Ascending aorta (tissue), 2 donors: ENCODE measurements at regions not wholly inside any gene's neighbourhood (a gene's known extent, or its start where the extent isn't known, plus 50 kb on each side); places are given as distances from the start of the nearest gene placed in this dataset.

Experiments used
- DNase-seq, 2 donors: peaks; one replicate each; pipeline ENCODE4 v3.0.0-alpha.2; 2019; ENCODE audit warnings: low spot score in 2 of 2
- H3K27ac ChIP-seq, 2 donors: fragments of 200-600 bp; sonication (generic); one replicate each; pipeline ENCODE4 v1.5.1; 2016 to 2017; ENCODE audit warnings: mild to moderate bottlenecking in 1 of 2
- H3K27me3 ChIP-seq: fragments of 200-600 bp; sonication (generic); one replicate; pipeline ENCODE4 v1.5.1; 2017
- H3K36me3 ChIP-seq, 2 donors: fragments of 200-600 bp; sonication (generic); one replicate each; pipeline ENCODE4 v1.5.1; 2016
- H3K4me1 ChIP-seq, 2 donors: fragments of 200-600 bp; sonication (generic); one replicate each; pipeline ENCODE4 v1.5.1; 2016 to 2017; ENCODE audit warnings: mild to moderate bottlenecking in 1 of 2
- H3K4me3 ChIP-seq, 2 donors: fragments of 200-600 bp; sonication (generic); one replicate each; pipeline ENCODE4 v1.5.1; 2016 to 2017; ENCODE audit warnings: mild to moderate bottlenecking in 1 of 2
- H3K9me3 ChIP-seq, 2 donors: fragments of 200-600 bp; sonication (generic); one replicate each; pipeline ENCODE4 v1.5.1; 2016
- intact Hi-C: fragments of 100-400 bp; cut with DNase I; formaldehyde crosslinking; loops from one replicate; pipeline ENCODE4 v1.15.1; 2023
- TF ChIP-seq, protein P1 (sequence below), 3 experiments: fragments of 200-600 bp in 2 of 3; fragments of 450-650 bp in 1 of 3; sonication (generic) in 2 of 3; IDR thresholded peaks; one replicate each; pipeline ENCODE4 v1.5.1; 2016 to 2019; ENCODE audit warnings: antibody characterized with exemption in 3 of 3, mild to moderate bottlenecking in 1 of 3, moderate library complexity in 1 of 3

DNA sequence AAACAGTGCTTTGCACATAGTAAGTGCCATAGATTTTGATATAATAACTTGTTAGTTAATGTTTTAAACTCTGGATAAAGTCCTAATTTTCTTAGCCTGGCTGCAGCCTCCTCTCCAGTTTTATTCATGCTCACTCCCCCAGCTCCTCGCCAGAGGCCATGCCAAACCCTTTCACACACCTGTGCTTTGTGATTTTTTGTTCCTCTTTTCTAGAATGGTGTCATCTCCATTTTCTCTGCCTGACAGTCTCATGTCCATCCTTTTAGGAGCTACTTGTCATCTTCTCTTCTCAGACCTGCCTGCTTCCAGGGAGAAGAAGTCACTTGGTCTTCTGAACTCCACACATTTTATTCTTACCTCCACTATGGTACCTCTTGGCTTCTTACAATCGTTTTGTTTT is 55.8 kb upstream of the SPATA13 start:
- no peaks in the 10 kb centered on the region for H3K36me3 ChIP-seq
- no peak overlapping the region for H3K27ac ChIP-seq
- no peak for DNase-seq
- no peaks in the 10 kb centered on the region for H3K9me3 ChIP-seq
- H3K4me3 ChIP-seq, result no peak overlapping the region
- TF ChIP-seq, protein P1, sequence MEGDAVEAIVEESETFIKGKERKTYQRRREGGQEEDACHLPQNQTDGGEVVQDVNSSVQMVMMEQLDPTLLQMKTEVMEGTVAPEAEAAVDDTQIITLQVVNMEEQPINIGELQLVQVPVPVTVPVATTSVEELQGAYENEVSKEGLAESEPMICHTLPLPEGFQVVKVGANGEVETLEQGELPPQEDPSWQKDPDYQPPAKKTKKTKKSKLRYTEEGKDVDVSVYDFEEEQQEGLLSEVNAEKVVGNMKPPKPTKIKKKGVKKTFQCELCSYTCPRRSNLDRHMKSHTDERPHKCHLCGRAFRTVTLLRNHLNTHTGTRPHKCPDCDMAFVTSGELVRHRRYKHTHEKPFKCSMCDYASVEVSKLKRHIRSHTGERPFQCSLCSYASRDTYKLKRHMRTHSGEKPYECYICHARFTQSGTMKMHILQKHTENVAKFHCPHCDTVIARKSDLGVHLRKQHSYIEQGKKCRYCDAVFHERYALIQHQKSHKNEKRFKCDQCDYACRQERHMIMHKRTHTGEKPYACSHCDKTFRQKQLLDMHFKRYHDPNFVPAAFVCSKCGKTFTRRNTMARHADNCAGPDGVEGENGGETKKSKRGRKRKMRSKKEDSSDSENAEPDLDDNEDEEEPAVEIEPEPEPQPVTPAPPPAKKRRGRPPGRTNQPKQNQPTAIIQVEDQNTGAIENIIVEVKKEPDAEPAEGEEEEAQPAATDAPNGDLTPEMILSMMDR (IDR thresholded peaks at IDR 0.05), result no peak
- H3K4me1 ChIP-seq, result no peaks in the 10 kb centered on the region
- intact Hi-C loops, result no loop called here
- H3K27me3 ChIP-seq, result no peaks in the 10 kb centered on the region

DNA sequence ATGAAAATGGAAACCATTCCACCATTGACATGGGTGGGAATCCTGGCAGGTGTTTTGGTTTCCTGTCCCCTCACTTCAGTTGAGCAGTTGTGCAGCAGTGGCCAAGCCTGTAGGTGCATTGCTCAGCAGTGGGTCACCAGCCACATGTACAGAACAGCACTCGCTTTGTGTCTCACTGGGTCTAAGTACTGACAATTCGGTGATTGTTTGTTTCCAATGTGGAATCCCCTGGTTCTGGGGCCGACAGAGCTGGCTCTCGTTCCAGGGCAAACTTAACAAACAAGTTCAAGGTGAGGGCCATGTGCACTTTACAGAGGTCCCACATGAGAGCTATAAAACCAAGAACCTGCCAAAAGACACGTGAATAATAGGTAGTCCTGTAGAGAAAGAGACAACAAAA is 54.1 kb upstream of the SPATA13 start:
- intact Hi-C loops, result no loop called here
- H3K9me3 ChIP-seq, result no peaks in the 10 kb centered on the region
- H3K4me3 ChIP-seq, result no peak overlapping the region
- TF ChIP-seq, protein P1 (IDR thresholded peaks at IDR 0.05), result no peak
- no peak for DNase-seq
- H3K36me3 ChIP-seq, result no peaks in the 10 kb centered on the region
- no peaks in the 10 kb centered on the region for H3K4me1 ChIP-seq
- H3K27me3 ChIP-seq, result no peaks in the 10 kb centered on the region
- H3K27ac ChIP-seq, result no peak overlapping the region

DNA sequence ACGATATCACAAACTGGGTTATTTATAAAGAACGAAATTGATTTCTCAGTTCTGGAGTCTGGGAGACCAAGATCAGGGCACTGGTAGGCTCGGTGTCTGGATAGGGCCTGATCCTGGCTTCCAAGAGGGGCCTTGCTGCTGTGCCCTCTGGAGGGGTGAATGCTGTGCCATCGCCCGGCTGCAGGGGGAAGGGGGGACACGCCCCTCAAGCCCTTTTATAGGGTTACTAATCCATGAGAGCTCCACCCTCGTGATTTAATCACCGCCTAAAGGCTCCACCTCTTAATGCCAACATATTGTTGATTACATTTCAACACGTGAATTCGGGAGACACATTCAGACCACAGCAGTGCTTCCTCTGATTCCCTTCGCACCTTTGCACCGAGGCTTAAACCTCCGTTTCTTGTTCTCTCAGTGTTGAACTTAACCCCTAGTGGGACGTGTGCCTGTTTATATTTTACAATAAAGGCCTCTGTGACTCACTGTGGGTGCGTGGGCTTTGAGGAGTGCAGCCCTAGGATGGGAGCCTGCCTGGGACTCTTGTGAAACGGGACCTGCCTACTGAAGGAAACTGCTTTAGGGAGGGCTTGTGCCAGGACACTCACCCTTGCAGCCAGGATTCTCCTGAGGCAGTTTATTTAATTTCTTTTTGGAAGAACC is 52.4 kb upstream of the SPATA13 start:
- no peak for DNase-seq
- H3K27me3 ChIP-seq, result no peaks in the 10 kb centered on the region
- no peak overlapping the region for H3K4me3 ChIP-seq
- H3K27ac ChIP-seq, result no peak overlapping the region
- H3K36me3 ChIP-seq, result no peaks in the 10 kb centered on the region
- TF ChIP-seq, protein P1 (IDR thresholded peaks at IDR 0.05), result no peak
- H3K4me1 ChIP-seq, result no peaks in the 10 kb centered on the region
- H3K9me3 ChIP-seq, result no peaks in the 10 kb centered on the region
- intact Hi-C loops, result no loop called here

DNA sequence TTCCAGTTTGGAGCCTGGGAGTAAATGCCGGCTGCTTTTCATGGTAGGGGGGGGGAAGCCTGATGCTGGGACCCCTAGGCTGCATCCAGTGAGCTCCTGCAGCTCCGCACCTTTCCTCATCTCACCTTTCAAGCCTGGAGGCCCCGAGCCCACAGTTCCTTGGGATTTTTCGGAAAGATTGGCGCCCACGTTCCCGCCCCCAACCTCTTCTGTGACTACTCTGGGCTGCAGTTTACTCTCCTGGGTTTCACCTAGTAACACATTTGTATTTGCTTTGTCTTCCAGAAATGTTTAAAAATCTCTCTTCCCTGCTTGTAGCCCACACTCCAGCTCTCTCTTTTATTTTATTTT is 51.9 kb upstream of the SPATA13 start:
- Histone ChIP-seq H3K9me3 (no peaks in the 10 kb centered on the region), H3K4me3 (no peak overlapping the region), H3K36me3 (no peaks in the 10 kb centered on the region), H3K27ac (no peak overlapping the region), H3K27me3 (no peaks in the 10 kb centered on the region), H3K4me1 (no peaks in the 10 kb centered on the region)
- TF ChIP-seq, protein P1 (IDR thresholded peaks at IDR 0.05), result no peak
- no peak for DNase-seq
- intact Hi-C loops, result no loop called here

DNA sequence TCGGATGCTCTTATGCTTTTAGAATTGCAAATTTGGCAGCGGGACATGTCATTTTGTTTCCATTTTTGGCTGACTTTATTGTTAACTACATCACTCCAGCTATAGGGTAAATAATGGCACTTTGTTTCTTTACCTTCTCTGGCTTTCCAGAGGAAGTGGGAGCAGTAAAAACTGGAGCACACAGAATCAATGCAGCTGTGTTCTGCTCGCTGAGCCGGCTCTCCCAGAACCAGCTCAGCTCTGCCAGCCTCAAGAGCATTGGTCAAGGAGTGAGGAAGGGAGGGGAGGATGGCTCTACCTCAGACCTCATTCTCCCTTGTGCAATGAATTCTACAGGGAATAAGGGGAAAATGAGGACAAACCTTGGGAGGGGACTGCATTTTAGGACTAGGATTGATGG is 50.5 kb upstream of the SPATA13 start:
- intact Hi-C loops, result no loop called here
- no peak overlapping the region for H3K27ac ChIP-seq
- no peaks in the 10 kb centered on the region for H3K27me3 ChIP-seq
- TF ChIP-seq, protein P1 (IDR thresholded peaks at IDR 0.05), result no peak
- no peak overlapping the region for H3K4me3 ChIP-seq
- no peaks in the 10 kb centered on the region for H3K36me3 ChIP-seq
- H3K9me3 ChIP-seq, result no peaks in the 10 kb centered on the region
- H3K4me1 ChIP-seq, result no peaks in the 10 kb centered on the region
- DNase-seq, result no peak
